IMR-90 (cell line): ENCODE measurements at regions not wholly inside any gene's neighbourhood (a gene's known extent, or its start where the extent isn't known, plus 50 kb on each side); places are given as distances from the start of the nearest gene placed in this dataset.

Experiments used
- ATAC-seq: fragments of 200-7000 bp; cut with Tn5 transposase; 2 replicates; pipeline ENCODE4 v1.9.1; 2020; ENCODE audit warnings: low read depth, mild to moderate bottlenecking, moderate library complexity
- BruUV-seq: library from RNA; stranded (reverse); fragments of 400-500 nt; replicated peaks from 2 replicates; lab custom pipeline; 2021; lab: Mats Ljungman, UMichigan
- CTCF ChIA-PET: fragments of 300-600 bp; formaldehyde crosslinking; extraction: SDS; loops from one replicate; lab custom pipeline; 2021; ENCODE audit warnings: antibody characterized with exemption; lab: Yijun Ruan, JAX
- POLR2A ChIA-PET: fragments of 300-600 bp; sonication (Branson Sonifier 250); formaldehyde crosslinking; loops from one replicate; lab custom pipeline; 2022; ENCODE audit warnings: antibody characterized with exemption; ENCODE audit not compliant: unreplicated experiment; lab: Charles Lee
- DNase-seq: peaks from one replicate; pipeline ENCODE4 v3.0.0; 2013
- H2AFZ ChIP-seq: replicated peaks from 2 replicates; pipeline ENCODE3; 2013; ENCODE audit warnings: low read length, mild to moderate bottlenecking; ENCODE audit not compliant: poor library complexity
- H2AK5ac ChIP-seq: 2 replicates; pipeline ENCODE4 v1.6.1; 2013; ENCODE audit warnings: low read depth, low read length, inconsistent platforms
- H2AK9ac ChIP-seq: replicated peaks from 2 replicates; pipeline ENCODE3; 2013; ENCODE audit warnings: mild to moderate bottlenecking, low read depth, low read length, moderate library complexity; ENCODE audit not compliant: poor library complexity
- H2BK120ac ChIP-seq: 2 replicates; pipeline ENCODE4 v1.6.1; 2013; ENCODE audit warnings: low read depth, low read length, inconsistent platforms
- H2BK15ac ChIP-seq: 3 replicates; pipeline ENCODE4 v1.6.1; 2013; ENCODE audit warnings: low read depth, low read length, inconsistent platforms
- H2BK20ac ChIP-seq: 2 replicates; pipeline ENCODE4 v1.6.1; 2013; ENCODE audit warnings: low read depth, mild to moderate bottlenecking, inconsistent platforms, low read length, moderate library complexity
- H2BK5ac ChIP-seq: 2 replicates; pipeline ENCODE4 v1.6.1; 2013; ENCODE audit warnings: mild to moderate bottlenecking, low read depth, low read length, inconsistent platforms; ENCODE audit not compliant: poor library complexity, severe bottlenecking
- H3K14ac ChIP-seq: replicated peaks from 2 replicates; pipeline ENCODE4 v1.6.1; 2013; ENCODE audit warnings: low read depth, low read length, inconsistent platforms
- H3K18ac ChIP-seq: 2 replicates; pipeline ENCODE4 v1.6.1; 2013; ENCODE audit warnings: low read depth, low read length, control low read depth
- H3K23ac ChIP-seq: 2 replicates; pipeline ENCODE4 v1.6.1; 2013; ENCODE audit warnings: low read depth, low read length, inconsistent platforms
- H3K27ac ChIP-seq: 2 replicates; pipeline ENCODE4 v1.5.1; 2013; ENCODE audit warnings: mild to moderate bottlenecking, control low read depth, low read length; ENCODE audit not compliant: insufficient read depth
- H3K27me3 ChIP-seq: 2 replicates; pipeline ENCODE4 v1.6.1; 2013; ENCODE audit warnings: low read length; ENCODE audit not compliant: control insufficient read depth, insufficient read depth
- H3K36me3 ChIP-seq: 2 replicates; pipeline ENCODE4 v1.6.1; 2013; ENCODE audit warnings: low read length, mixed read lengths; ENCODE audit not compliant: control insufficient read depth, insufficient read depth
- H3K4ac ChIP-seq: 2 replicates; pipeline ENCODE4 v1.6.1; 2013; ENCODE audit warnings: low read depth, low read length, inconsistent platforms
- H3K4me1 ChIP-seq: 2 replicates; pipeline ENCODE4 v1.6.1; 2013; ENCODE audit warnings: low read length, mixed read lengths; ENCODE audit not compliant: control insufficient read depth, insufficient read depth
- H3K4me2 ChIP-seq: 2 replicates; pipeline ENCODE4 v1.6.1; 2013; ENCODE audit warnings: low read depth, mild to moderate bottlenecking, control low read depth, low read length, moderate library complexity
- H3K4me3 ChIP-seq: 2 replicates; pipeline ENCODE4 v1.5.1; 2013; ENCODE audit warnings: low read depth, mild to moderate bottlenecking, control low read depth, low read length, moderate library complexity; ENCODE audit not compliant: insufficient read depth
- H3K56ac ChIP-seq: 2 replicates; pipeline ENCODE4 v1.6.1; 2013; ENCODE audit warnings: low read length, inconsistent platforms; ENCODE audit not compliant: insufficient read depth; ENCODE audit errors: extremely low read depth
- H3K79me1 ChIP-seq, 2 experiments: 2 replicates each; pipeline ENCODE4 v1.6.1; 2013; ENCODE audit warnings: low read length in 2 of 2, inconsistent platforms in 1 of 2, low read depth in 1 of 2
- H3K9ac ChIP-seq: 2 replicates; pipeline ENCODE4 v1.6.1; 2013; ENCODE audit warnings: low read depth, low read length, control low read depth
- H3K9me1 ChIP-seq: 2 replicates; pipeline ENCODE4 v1.6.1; 2013; ENCODE audit warnings: low read length, inconsistent platforms; ENCODE audit not compliant: insufficient read depth
- H3K9me3 ChIP-seq: 2 replicates; pipeline ENCODE4 v1.6.1; 2013; ENCODE audit warnings: low read length; ENCODE audit not compliant: control insufficient read depth, insufficient read depth
- H4K20me1 ChIP-seq: 2 replicates; pipeline ENCODE4 v1.6.1; 2013; ENCODE audit warnings: low read length, inconsistent platforms; ENCODE audit not compliant: insufficient read depth
- H4K5ac ChIP-seq: 2 replicates; pipeline ENCODE4 v1.6.1; 2013; ENCODE audit warnings: mild to moderate bottlenecking, low read depth, low read length, control low read depth
- H4K8ac ChIP-seq, 2 experiments: 2 replicates each; pipeline ENCODE4 v1.6.1; 2013; ENCODE audit warnings: low read depth in 2 of 2, low read length in 2 of 2, control low read depth in 1 of 2, inconsistent platforms in 1 of 2
- H4K91ac ChIP-seq: 2 replicates; pipeline ENCODE4 v1.6.1; 2013; ENCODE audit warnings: low read depth, low read length, inconsistent platforms; ENCODE audit not compliant: insufficient read depth
- CHD1 ChIP-seq: IDR thresholded peaks from 2 replicates; pipeline ENCODE4 v1.6.1; 2012; ENCODE audit warnings: low read depth, low read length, improper control_type of control experiment
- MAFK ChIP-seq: IDR thresholded peaks from 2 replicates; pipeline ENCODE4 v1.6.1; 2012; ENCODE audit warnings: low read depth, low read length, improper control_type of control experiment
- SMC3 ChIP-seq: fragments of 150-350 bp; IDR thresholded peaks from 2 replicates; pipeline ENCODE4 v1.6.1; 2016; ENCODE audit warnings: low read depth, mild to moderate bottlenecking, antibody characterized with exemption, low read length, moderate library complexity
- dilution Hi-C: fragments of 300-500 bp; cut with HindIII; formaldehyde crosslinking; loops from one replicate; pipeline ENCODE4 v1.14.3; 2018; ENCODE audit warnings: low sequenced_read_pairs; ENCODE audit not compliant: unreplicated experiment
- in situ Hi-C: fragments of 300-500 bp; cut with MboI; formaldehyde crosslinking; loops from 3 replicates; pipeline ENCODE4 v1.14.3; 2019; ENCODE audit warnings: low sequenced_read_pairs, inconsistent platforms, mixed read lengths
- intact Hi-C: fragments of 100-400 bp; cut with micrococcal nuclease; formaldehyde crosslinking; loops from 2 replicates; pipeline ENCODE4 v1.10.0; 2022

GRCh38 chr12:64937452-64937851, 113.0 kb downstream of the TBC1D30 start:
- H3K23ac ChIP-seq = no peak overlapping the region
- H2BK120ac ChIP-seq = no peak overlapping the region
- H4K20me1 ChIP-seq = no peaks in the 10 kb centered on the region
- no peak overlapping the region for H3K4me3 ChIP-seq
- POLR2A ChIA-PET = no interaction called here
- no peak overlapping the region for H3K14ac ChIP-seq
- no peak overlapping the region for H2AK9ac ChIP-seq
- H2AK5ac ChIP-seq = no peak overlapping the region
- no peak overlapping the region for H4K5ac ChIP-seq
- H4K91ac ChIP-seq = no peak overlapping the region
- H3K9ac ChIP-seq = no peak overlapping the region
- H3K9me3 ChIP-seq = no peaks in the 10 kb centered on the region
- dilution Hi-C loops (no loop called here), intact Hi-C loops (no loop called here), in situ Hi-C loops (no loop called here)
- H2BK15ac ChIP-seq = no peak overlapping the region
- H3K9me1 ChIP-seq = no peaks in the 10 kb centered on the region
- DNase-seq (no peak), ATAC-seq (no peak)
- no TSS peak for BruUV-seq
- no peaks in the 10 kb centered on the region for H3K4me1 ChIP-seq
- H3K18ac ChIP-seq = no peak overlapping the region
- peaks cover 7% of the 10 kb centered on the region for H3K27me3 ChIP-seq
- no peaks in the 10 kb centered on the region for H3K79me1 ChIP-seq
- no peak overlapping the region for H3K27ac ChIP-seq
- no peak overlapping the region for H2BK20ac ChIP-seq
- no peaks in the 10 kb centered on the region for H3K36me3 ChIP-seq
- no peak overlapping the region for H3K4me2 ChIP-seq
- TF ChIP-seq SMC3 (no peak), CHD1 (no peak), MAFK (no peak)
- H3K56ac ChIP-seq = no peak overlapping the region
- no peak overlapping the region for H2BK5ac ChIP-seq
- no peak overlapping the region for H3K4ac ChIP-seq
- CTCF ChIA-PET = no interaction called here
- H2AFZ ChIP-seq = no peak overlapping the region
- H4K8ac ChIP-seq = no peak overlapping the region
